HUES6 (cell line): ENCODE measurements at regions not wholly inside any gene's neighbourhood (a gene's known extent, or its start where the extent isn't known, plus 50 kb on each side); places are given as distances from the start of the nearest gene placed in this dataset.

Experiments
- H3K27ac ChIP-seq: 2 replicates; pipeline ENCODE4 v1.7.0; 2013; ENCODE audit warnings: low read depth, mild to moderate bottlenecking, low read length, inconsistent platforms
- H3K27me3 ChIP-seq: 2 replicates; pipeline ENCODE4 v1.6.1; 2013; ENCODE audit warnings: low read length; ENCODE audit not compliant: control insufficient read depth, insufficient read depth
- H3K36me3 ChIP-seq: 2 replicates; pipeline ENCODE4 v1.6.1; 2013; ENCODE audit warnings: low read length; ENCODE audit not compliant: control insufficient read depth, insufficient read depth
- H3K4me1 ChIP-seq: 2 replicates; pipeline ENCODE4 v1.6.1; 2013; ENCODE audit warnings: low read length; ENCODE audit not compliant: control insufficient read depth, insufficient read depth
- H3K4me3 ChIP-seq: 2 replicates; pipeline ENCODE4 v1.5.1; 2013; ENCODE audit warnings: low read depth, low read length
- H3K9ac ChIP-seq: one replicate; pipeline ENCODE4 v1.6.1; 2013; ENCODE audit warnings: mild to moderate bottlenecking, low read length
- H3K9me3 ChIP-seq: 2 replicates; pipeline ENCODE4 v1.6.1; 2013; ENCODE audit warnings: low read depth, low read length; ENCODE audit not compliant: control insufficient read depth, insufficient read depth

- H3K4me1 ChIP-seq, result peaks cover 12% of the 10 kb centered on the region
- H3K9me3 ChIP-seq, result no peaks in the 10 kb centered on the region
- no peaks in the 10 kb centered on the region for H3K27me3 ChIP-seq
- no peak overlapping the region for H3K27ac ChIP-seq
- H3K4me3 ChIP-seq, result no peak overlapping the region
- H3K9ac ChIP-seq, result no peak overlapping the region
- no peaks in the 10 kb centered on the region for H3K36me3 ChIP-seq
These were observed 801.2 kb upstream of the ARPP21 start for GRCh38 chr3:34837848-34838741.

GRCh38 chr3:34842706-34843480 lies 796.4 kb upstream of the ARPP21 start:
- Histone ChIP-seq H3K9ac (no peak overlapping the region), H3K27me3 (no peaks in the 10 kb centered on the region), H3K4me1 (peaks cover 22% of the 10 kb centered on the region), H3K9me3 (no peaks in the 10 kb centered on the region), H3K27ac (no peak overlapping the region), H3K4me3 (no peak overlapping the region), H3K36me3 (no peaks in the 10 kb centered on the region)

DNA sequence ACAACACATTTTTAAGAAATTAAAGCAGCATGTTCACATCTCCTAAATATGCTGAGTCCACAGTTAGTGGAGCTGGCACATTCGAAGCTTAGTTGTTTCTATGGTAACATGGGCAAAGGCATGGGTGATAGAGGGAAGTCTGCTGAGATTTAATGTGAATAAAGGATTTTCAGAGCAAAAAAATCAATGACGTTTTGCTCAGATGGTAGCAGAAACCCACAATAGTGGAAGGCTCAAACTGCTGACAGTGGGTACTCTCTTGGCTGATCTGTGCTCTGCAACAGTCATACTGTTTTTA lies 795.1 kb upstream of the ARPP21 start:
- H3K9me3 ChIP-seq, result no peaks in the 10 kb centered on the region
- no peak overlapping the region for H3K27ac ChIP-seq
- H3K36me3 ChIP-seq, result no peaks in the 10 kb centered on the region
- peaks cover 22% of the 10 kb centered on the region for H3K4me1 ChIP-seq
- H3K4me3 ChIP-seq, result no peak overlapping the region
- H3K27me3 ChIP-seq, result no peaks in the 10 kb centered on the region
- no peak overlapping the region for H3K9ac ChIP-seq

- no peaks in the 10 kb centered on the region for H3K36me3 ChIP-seq
- H3K4me3 ChIP-seq, result no peak overlapping the region
- no peak overlapping the region for H3K27ac ChIP-seq
- H3K9me3 ChIP-seq, result no peaks in the 10 kb centered on the region
- no peak overlapping the region for H3K9ac ChIP-seq
- H3K27me3 ChIP-seq, result no peaks in the 10 kb centered on the region
- H3K4me1 ChIP-seq, result no peaks in the 10 kb centered on the region
These were observed 788.2 kb upstream of the ARPP21 start for GRCh38 chr3:34851137-34851536.

GRCh38 chr3:34852844-34853439 lies 786.4 kb upstream of the ARPP21 start:
- Histone ChIP-seq H3K27ac (no peak overlapping the region), H3K4me3 (no peak overlapping the region), H3K9me3 (no peaks in the 10 kb centered on the region), H3K27me3 (no peaks in the 10 kb centered on the region), H3K9ac (no peak overlapping the region), H3K36me3 (no peaks in the 10 kb centered on the region), H3K4me1 (peaks cover 6% of the 10 kb centered on the region)

DNA sequence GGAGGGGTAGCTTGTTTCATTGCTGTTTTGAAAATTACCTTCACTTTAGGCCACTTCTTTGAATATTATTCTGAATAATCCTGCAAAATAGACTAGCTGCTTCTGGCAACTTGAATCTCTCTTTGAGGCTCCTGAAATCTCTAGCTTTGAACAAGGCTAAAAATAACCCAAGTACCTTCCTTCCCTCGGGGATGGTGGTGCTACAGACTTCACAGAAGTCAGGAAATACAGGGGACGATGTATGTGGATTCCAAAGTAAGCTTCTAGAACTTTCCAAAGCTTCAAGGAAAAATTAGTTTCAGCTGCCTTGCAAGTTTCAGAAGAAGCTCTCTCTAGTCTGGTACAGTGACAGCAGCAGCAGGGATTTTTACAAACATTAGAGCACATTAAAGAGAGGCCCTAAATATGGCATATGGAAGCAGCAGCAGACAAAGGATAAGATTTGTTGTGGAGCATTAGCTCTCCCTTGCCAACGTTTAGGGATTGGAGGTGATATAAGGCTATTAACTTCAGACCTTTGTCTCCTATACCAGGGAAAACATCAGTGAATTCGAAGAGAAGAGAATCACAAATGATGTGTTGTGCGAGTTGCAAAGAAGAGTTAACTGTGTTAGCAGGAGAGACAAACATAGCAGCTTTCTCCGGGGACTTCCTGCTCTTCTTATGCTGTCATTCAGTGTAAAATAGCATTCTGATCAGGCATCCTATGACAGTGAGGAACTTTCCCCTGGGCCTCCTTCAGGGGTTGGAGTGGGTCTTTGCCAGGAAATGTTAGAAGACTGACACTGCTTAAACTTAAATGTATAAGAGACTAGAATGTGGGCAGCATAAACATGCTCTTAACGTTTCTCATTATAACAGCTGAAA lies 783.0 kb upstream of the ARPP21 start:
- H3K27ac ChIP-seq, result no peak overlapping the region
- H3K36me3 ChIP-seq, result no peaks in the 10 kb centered on the region
- H3K4me1 ChIP-seq, result peaks cover 6% of the 10 kb centered on the region
- no peak overlapping the region for H3K4me3 ChIP-seq
- no peaks in the 10 kb centered on the region for H3K27me3 ChIP-seq
- no peaks in the 10 kb centered on the region for H3K9me3 ChIP-seq
- no peak overlapping the region for H3K9ac ChIP-seq

GRCh38 chr3:34858067-34858660 lies 781.2 kb upstream of the ARPP21 start:
- Histone ChIP-seq H3K4me1 (peaks cover 6% of the 10 kb centered on the region), H3K4me3 (no peak overlapping the region), H3K36me3 (no peaks in the 10 kb centered on the region), H3K9ac (no peak overlapping the region), H3K27me3 (no peaks in the 10 kb centered on the region), H3K27ac (no peak overlapping the region), H3K9me3 (no peaks in the 10 kb centered on the region)

DNA sequence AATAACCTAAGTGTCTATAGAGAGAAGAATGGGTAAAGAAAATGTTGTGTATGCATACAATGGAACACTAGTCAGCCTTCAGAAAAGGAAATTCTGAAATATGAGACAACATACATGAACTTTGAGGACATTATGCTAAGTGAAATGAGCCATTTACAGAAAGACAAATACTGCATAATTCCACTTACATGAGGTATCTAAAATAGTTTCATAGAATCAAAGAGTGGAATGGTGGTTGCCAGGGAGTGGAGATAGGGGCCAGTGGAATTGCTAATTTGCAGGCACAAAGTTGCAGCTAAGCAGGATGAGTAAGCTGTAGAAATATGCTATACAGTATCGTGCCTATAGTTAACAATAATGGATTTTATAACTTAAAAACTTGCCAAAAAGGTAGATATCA lies 779.6 kb upstream of the ARPP21 start:
- no peaks in the 10 kb centered on the region for H3K27me3 ChIP-seq
- no peak overlapping the region for H3K27ac ChIP-seq
- no peaks in the 10 kb centered on the region for H3K9me3 ChIP-seq
- H3K9ac ChIP-seq, result no peak overlapping the region
- H3K36me3 ChIP-seq, result no peaks in the 10 kb centered on the region
- no peak overlapping the region for H3K4me3 ChIP-seq
- H3K4me1 ChIP-seq, result peaks cover 17% of the 10 kb centered on the region

DNA sequence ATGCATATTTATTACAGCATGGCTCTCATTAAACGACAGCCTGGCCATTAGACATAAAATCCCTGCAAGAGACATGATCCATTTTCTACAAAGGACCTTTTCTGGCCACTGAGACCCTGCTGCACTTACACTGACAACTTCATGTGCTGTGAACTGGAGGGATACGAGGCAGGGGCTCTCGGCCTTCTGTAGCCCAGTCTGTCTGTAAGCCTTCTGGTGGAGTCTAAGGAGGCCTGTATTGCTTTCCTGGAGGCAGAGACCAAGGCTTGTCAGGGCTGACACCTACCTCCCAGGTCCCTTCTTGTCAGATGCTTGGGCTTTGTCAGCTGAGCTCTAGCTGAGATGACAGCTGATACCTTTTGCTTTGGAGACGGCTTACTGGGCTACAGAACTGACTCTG lies 776.9 kb upstream of the ARPP21 start:
- Histone ChIP-seq H3K4me3 (no peak overlapping the region), H3K36me3 (no peaks in the 10 kb centered on the region), H3K9ac (no peak overlapping the region), H3K27me3 (no peaks in the 10 kb centered on the region), H3K9me3 (no peaks in the 10 kb centered on the region), H3K4me1 (peaks cover 22% of the 10 kb centered on the region), H3K27ac (no peak overlapping the region)

- Histone ChIP-seq H3K27ac (no peak overlapping the region), H3K9ac (no peak overlapping the region), H3K4me3 (no peak overlapping the region), H3K27me3 (no peaks in the 10 kb centered on the region), H3K36me3 (no peaks in the 10 kb centered on the region), H3K9me3 (no peaks in the 10 kb centered on the region), H3K4me1 (peaks cover 22% of the 10 kb centered on the region)
These were observed 775.8 kb upstream of the ARPP21 start for GRCh38 chr3:34863485-34863884.
